Activated CD4-positive, alpha-beta T cell treated with anti-CD3 and anti-CD28 coated beads, Interleukin-2, amount 50 U/mL, for 1 hour (primary cell): ENCODE measurements at regions not wholly inside any gene's neighbourhood (a gene's known extent, or its start where the extent isn't known, plus 50 kb on each side); places are given as distances from the start of the nearest gene placed in this dataset.

Experiments used
- DNase-seq: peaks from one replicate; pipeline ENCODE4 v3.0.0-alpha.2; 2020

DNA sequence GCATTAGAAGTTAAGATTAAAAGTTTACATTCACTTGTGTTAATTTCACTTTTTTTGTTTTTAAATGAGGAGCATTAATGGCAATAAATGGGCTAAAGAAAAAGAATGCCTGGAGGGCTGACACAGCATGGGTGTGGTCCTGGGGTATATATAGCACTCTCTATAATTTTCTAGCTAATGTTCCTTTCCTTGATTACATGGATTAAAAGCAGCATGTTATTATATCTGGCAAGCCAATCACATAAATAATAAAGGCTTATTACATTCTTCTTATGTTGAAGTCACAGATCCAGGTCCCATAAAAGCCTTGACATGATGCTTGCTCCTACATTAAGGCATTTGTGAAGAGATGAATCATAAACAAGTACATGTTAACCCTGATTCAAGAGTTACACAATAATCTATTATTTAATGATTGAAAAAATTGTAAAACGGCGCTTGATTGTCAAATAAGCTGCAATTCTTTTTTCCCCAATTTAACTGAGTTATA, 91.4 kb downstream of the LYPLAL1 start:
- no peak for DNase-seq

DNA sequence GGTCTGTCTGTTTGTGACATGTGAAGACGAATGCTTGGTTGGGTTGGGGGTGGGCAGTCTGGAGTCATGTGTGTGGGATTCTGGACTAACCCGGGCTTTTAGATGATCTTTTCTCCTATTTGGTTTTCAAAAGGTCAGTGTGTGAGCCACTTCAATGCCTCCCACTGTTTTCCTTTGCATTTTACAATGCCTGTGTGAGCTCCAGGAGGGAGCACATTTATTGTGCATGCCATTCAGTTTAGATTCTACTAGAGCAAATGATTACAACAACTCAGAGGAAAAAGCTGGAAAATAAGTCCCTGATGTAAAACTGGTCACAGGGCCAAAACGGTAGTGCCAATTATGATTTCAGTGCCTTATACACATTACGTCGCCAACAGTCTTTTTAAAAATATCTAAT, 90.9 kb downstream of the LYPLAL1 start:
- DNase-seq, result no peak
